ENCODE measurements at regions not wholly inside any gene's neighbourhood (a gene's known extent, or its start where the extent isn't known, plus 50 kb on each side); places are given as distances from the start of the nearest gene placed in this dataset.
"Not testable (repeated sequence)": the region's sequence is repeated elsewhere in the genome, so short reads cannot be mapped to it uniquely, and the experiment has no call there.

DNA sequence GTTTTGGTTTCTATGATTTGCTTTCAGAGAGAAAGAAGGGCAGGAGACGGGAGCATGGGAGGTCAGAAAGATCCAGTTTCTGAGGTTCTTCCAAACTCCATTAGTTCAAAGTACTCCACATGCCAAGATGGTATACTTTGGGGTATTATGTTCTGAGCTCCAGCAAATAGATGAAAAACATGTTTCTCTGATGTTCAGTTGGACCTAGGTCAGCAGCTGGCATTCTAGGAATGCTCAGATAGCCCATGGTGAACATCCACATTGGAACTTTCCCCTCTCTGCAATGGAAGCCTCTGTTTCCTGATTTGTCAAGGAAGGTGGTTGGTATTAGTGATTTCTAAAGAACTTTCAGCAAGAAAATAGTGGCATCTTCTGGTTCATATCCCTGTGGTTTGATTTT is 257.5 kb downstream of the KTN1 start:
- in situ Hi-C loops (cut with HindIII; ENCODE audit: low pct_unique_long_range_greater_than_20kb, low sequenced_read_pairs), result no loop called here
- no peak for DNase-seq (ENCODE audit: low read depth)

DNA sequence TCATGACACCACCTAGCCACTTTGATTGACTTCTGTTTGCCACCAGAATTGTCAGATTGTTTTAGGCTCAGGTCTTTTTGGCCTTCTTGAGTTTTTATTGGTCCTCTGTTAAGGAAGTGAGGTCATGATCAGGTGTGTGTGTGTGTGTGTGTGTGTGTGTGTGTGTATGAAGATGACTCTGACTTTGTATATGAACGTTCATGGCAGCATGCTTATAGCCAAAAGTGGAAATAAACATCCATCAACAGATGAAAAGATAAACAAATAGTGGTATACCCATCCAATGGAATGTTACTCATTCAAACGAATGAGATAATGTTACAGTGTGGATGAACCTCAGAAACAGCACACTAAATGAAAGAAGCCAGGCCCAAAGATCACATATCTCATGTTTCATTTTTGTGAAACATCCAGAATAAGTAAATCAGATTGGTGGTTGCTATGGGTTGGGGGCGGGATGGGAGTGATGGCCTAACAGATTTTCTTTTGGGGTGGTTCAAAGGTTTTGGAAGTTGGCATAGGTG is 258.6 kb downstream of the KTN1 start:
- DNase-seq (ENCODE audit: low read depth), result no peak
- in situ Hi-C loops (cut with HindIII; ENCODE audit: low pct_unique_long_range_greater_than_20kb, low sequenced_read_pairs), result no loop called here

DNA sequence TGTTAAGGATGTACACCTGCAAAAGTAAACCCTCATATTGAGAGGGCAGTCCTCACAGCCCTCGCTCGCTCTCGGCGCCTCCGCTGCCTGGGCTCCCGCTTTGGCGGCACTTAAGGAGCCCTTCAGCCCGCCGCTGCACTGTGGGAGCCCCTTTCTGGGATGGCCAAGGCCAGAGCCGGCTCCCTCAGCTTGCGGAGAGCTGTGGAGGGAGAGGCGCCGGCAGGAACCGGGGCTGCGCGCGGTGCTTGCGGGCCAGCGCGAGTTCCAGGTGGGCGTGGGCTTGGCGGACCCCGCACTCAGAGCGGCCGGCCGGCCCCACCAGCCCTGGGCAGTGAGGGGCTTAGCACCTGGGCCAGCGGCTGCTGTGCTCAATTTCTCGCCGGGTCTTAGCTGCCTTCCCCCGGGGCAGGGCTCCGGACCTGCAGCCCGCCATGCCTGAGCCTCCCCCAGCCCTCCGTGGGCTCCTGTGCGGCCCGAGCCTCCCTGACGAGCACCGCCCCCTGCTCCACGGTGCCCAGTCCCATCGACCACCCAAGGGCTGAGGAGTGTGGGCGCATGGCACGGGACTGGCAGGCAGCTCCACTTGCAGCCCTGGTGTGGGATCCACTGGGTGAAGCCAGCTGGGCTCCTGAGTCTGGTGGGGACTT is 259.4 kb downstream of the KTN1 start:
- in situ Hi-C loops (cut with HindIII; ENCODE audit: low pct_unique_long_range_greater_than_20kb, low sequenced_read_pairs); DNase-seq (ENCODE audit: low read depth): not testable (repeated sequence)

DNA sequence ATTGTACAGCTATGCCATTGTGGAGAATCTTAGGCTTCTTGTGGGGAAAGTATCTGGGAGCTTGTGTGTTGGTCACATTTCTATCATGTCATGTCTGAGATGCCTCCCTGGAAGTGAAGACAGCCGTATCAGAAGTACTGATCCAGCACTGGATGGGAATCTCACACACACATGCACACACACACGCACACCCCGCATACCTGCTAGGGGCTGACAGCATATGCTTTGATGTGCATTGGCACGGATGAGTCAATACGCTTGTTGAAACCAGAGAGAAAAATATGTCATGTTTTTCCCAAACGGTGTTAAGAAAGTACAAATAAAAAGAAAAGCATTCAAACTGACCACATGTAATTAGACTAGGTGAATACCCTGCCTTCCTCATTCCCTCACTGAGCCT is 260.8 kb downstream of the KTN1 start:
- in situ Hi-C loops (cut with HindIII; ENCODE audit: low pct_unique_long_range_greater_than_20kb, low sequenced_read_pairs), result no loop called here
- no peak for DNase-seq (ENCODE audit: low read depth)

DNA sequence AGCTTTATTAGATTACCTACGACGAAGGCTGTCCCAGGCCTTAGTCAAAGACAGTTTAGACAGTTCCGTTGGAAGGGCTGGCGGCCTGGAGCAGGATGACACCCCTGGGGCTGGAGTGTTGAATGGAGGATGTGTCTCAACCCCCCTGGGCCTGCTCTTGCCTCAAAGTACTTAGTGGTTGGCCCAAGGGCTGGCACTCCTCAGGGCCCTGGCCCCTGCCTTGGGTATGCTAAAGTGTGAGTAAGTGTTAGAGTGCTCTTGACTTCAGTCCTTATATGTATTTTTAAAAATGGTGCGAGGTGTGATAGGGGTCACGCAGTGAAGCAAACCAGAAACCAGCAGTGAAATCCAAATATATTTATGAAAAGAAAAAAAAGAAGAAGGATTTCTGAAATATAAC is 261.6 kb downstream of the KTN1 start:
- in situ Hi-C loops (cut with HindIII; ENCODE audit: low pct_unique_long_range_greater_than_20kb, low sequenced_read_pairs), result no loop called here
- DNase-seq (ENCODE audit: low read depth), result no peak

DNA sequence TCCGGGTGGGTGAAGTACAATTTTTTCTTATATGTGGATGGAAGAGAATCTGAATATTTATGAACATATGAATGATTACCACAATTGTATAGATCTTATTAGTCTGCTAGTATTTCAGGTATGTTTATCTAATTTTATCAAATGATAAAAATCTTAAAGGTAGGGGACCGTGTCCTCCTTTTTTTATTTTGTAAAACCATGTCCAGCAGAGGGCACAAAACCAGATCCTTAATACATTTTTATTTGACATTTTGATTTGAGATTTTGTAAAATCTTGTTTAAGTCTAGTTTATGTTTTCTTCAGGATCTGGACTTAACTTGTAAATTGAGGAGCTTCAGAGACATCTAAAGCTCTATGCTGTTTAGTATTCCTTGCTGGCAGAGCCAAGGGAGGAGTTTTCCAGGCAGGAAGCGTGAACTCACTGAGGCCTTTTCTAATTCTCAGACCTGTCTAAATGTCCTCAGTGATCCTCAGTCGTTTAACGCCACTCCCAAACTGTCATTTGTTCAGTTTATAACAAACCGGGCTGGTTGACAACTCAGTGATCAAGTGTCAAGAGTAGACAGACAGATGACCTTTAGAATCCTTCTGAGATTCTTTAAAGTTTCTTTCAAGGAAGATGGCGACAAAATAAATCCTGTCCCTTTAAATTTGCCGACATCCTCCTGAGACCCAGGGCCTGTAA is 263.9 kb downstream of the KTN1 start:
- no peak for DNase-seq (ENCODE audit: low read depth)
- in situ Hi-C loops (cut with HindIII; ENCODE audit: low pct_unique_long_range_greater_than_20kb, low sequenced_read_pairs), result no loop called here

DNA sequence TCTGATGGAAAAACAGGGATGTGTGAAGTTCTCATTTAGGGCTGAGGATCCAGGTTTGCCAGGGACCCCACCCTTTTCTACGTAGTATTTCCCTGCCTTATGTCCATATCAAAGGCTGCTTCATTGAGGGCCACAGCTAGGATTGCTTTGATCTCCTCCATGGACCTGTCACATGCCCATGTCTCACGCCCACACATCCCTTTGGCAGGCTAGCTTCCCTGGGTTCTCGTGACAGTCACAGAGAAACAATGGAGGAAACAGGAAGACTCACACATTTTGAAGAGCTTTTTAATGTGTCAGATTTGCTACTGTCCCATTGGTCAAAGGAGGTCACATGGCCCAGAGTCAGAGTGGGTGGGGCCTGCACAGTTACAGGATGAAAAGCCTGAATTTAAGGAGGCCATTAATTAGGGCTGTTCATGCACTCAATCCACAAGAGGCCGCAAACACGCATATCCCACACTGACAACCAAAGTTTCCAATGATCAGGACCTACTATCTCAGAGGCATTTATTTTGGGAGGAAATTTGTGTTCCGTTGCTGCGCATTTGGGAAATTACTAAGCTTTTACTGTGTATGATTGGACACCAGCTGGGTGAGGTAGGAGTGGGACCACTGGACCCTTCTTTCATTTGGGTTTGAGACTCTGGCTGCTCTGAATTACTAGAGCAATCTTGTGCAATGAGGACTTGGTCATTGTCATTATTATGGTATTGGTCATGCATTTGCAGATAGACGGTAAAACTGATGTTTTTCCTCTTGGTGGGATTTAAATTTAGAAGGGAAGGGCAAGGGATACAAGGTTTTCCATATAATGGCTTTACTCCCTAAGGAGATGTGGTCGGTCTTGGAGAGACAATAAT is 266.2 kb downstream of the KTN1 start:
- no peak for DNase-seq (ENCODE audit: low read depth)
- in situ Hi-C loops (cut with HindIII; ENCODE audit: low pct_unique_long_range_greater_than_20kb, low sequenced_read_pairs), result no loop called here

DNA sequence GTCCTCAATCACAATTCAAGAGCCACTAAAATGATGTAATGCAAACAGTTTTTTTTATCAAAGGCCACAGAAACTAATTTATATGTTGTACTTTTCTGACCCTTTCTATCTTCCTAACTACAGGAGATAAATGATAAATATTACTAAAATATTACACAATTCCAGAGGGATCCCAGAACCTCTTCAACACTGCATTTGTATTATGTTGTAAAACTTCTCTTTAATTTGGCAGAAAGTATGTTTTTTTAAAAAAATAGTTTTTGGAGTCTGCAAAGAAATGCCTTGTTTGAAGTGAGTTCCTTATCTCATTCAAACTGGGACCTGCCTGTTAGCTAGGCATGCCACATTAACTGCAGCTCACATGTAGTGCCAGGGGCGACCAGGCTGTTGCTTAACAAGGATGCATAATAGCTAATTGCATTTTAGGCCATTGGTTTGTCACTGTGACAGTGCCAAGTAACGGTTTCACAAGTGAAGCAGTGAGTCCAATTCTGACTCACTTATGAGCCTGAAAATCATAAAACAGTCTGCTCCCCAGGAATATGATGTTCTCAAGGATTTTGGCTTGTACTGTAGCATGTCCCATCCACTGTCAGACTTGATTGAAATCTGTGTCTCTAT is 266.9 kb downstream of the KTN1 start:
- DNase-seq (ENCODE audit: low read depth), result no peak
- in situ Hi-C loops (cut with HindIII; ENCODE audit: low pct_unique_long_range_greater_than_20kb, low sequenced_read_pairs), result no loop called here

DNA sequence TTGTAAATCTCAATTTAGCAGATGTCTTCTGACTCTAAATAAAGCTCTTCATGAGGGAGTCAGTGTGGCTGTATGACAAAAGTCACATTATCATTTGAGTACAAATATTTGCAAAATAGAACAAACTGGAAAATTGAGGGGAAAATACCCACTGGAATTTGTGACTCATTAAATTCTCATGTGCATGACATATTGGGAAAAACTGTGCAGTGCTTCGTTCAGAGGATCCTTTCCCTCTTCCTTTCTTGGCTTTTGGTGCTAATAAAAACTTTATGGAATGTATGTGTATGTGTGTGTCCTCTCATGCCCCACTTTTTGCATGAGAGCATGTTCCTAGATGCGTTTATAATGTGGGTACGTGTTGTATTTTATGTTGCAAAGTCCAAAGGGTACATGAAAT is 267.8 kb downstream of the KTN1 start:
- DNase-seq (ENCODE audit: low read depth), result no peak
- in situ Hi-C loops (cut with HindIII; ENCODE audit: low pct_unique_long_range_greater_than_20kb, low sequenced_read_pairs), result no loop called here

DNA sequence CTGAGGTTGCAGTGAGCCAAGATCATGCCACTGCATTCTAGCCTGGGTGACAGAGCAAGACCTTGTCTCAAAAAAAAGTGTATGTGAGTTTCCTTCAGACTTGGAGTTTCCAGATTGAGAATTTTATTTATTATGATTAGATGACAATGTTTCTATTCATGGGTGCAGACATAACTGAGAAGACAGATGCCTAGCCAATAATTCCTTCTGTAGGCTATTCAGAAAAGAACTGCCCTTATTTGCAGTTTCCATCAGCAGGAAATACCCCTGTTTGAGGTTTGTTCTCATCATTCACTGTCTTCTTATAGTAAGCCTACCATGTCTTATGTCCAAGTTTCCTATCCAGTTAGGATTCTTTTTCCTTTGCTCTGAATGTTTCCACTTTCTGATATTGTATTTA is 269.0 kb downstream of the KTN1 start:
- DNase-seq (ENCODE audit: low read depth), result no peak
- in situ Hi-C loops (cut with HindIII; ENCODE audit: low pct_unique_long_range_greater_than_20kb, low sequenced_read_pairs), result no loop called here

DNA sequence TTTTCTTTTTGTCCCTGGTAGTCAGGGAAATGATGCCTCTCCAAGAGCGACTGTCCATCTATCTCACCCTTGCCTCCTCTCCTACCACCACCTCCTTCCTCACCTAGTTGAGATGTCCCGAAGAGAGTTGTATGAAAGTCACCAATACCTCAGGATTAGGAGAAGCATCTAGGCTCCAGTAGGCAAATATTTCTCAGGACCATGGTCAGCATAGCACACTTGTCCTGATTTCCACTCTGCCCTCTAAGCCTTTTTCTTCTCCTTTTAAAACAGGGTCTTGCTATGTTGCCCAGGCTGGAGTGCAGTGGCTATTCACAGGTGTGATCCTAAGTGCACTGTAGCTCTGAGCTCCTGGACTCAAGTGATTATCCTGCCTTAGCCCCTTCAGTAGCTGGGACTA is 268.4 kb upstream of the PELI2 start:
- DNase-seq (ENCODE audit: low read depth), result no peak
- in situ Hi-C loops (cut with HindIII; ENCODE audit: low pct_unique_long_range_greater_than_20kb, low sequenced_read_pairs), result no loop called here

DNA sequence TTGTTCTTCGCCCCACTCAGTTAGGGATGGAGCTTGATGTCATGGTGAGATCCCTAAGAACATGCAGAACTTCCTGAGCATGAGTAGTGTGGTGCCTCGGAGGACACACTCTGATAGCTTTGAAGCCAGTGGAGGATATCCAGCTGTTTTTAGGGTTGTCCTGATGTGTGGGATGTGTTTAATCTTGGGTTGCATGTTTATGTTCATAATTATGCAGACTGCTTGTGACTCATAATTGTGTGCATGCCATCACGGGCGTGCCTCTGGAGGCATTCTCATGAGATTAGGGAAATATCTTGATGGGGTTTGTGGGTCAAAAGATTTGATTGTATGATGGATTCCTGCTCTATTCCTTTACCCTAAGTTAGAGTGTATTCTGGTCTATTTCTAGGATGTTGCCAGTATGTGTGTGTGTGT is 267.4 kb upstream of the PELI2 start:
- DNase-seq (ENCODE audit: low read depth), result no peak
- in situ Hi-C loops (cut with HindIII; ENCODE audit: low pct_unique_long_range_greater_than_20kb, low sequenced_read_pairs), result no loop called here

DNA sequence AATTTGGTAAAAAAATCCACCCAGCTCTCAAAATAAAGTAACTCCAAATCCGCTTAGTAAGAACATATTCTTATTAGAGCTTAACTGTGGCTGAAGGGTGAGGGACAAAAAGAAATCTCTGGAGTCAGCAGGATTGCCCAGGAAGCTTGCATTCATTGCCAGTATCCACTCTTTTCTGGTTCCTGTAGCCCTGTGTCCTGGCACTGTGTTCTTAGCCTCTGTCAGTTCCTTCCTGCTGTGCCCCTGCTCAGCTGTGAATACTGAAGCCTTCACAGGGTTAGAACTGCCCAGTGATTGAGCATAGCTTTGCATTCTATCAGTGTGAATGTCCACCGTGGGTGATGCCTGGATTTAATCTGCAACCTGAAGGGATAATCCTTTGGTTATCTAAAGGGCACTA is 266.9 kb upstream of the PELI2 start:
- in situ Hi-C loops (cut with HindIII; ENCODE audit: low pct_unique_long_range_greater_than_20kb, low sequenced_read_pairs), result no loop called here
- DNase-seq (ENCODE audit: low read depth), result no peak

DNA sequence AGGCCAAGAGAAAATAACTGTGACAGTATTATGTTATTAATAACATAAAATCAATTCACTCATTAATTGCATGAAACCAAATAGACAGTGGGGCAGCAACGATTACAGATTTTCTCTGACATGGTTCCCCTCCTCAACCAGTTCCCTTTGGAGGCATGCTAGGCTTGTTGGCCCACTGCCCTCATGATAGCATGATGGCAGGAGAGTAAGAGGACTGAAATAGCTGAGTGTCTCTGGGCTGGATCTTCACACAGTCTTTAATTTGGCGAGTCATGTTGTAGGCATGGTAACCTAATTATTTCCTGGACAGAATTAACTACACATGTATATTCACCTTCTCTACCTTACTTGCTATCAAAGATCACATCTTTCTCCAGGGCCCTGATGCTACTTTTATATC is 266.2 kb upstream of the PELI2 start:
- in situ Hi-C loops (cut with HindIII; ENCODE audit: low pct_unique_long_range_greater_than_20kb, low sequenced_read_pairs), result no loop called here
- DNase-seq (ENCODE audit: low read depth), result no peak

DNA sequence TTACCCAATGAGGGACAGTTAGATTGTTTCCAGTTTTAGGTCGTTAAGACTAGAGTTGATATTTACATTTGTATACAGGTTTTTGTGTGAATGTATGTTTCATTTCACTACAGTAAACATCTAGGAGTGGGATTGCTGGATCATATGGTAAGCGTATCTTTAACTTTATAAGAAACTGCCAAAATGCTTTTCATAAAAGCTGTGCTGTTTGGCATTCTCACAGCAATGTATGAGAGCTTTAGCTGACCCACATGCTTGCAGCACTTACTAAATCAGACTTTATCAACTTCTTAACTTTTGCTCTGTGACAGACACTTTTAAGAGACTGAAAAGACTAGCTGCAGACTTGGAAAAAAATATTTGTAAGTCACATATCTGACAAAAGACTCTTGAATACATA is 262.5 kb upstream of the PELI2 start:
- no peak for DNase-seq (ENCODE audit: low read depth)
- in situ Hi-C loops (cut with HindIII; ENCODE audit: low pct_unique_long_range_greater_than_20kb, low sequenced_read_pairs), result no loop called here

DNA sequence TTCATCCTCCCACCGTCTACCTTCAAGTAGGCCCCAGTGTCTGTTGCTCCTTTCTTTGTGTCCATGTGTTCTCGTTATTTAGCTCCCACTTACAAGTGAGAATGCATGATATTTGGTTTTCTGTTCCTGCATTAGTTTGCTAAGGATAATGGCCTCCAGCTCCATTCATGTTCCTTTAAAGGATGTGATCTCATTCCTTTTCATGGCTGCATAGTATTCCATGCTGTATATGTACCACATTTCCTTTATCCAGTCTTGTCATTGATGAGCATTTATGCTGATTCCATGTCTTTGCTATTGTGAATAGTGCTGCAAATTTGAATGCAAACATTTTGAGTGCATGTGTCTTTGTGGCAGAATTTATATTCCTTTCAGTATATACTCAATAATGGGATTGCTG is 259.6 kb upstream of the PELI2 start:
- DNase-seq (ENCODE audit: low read depth), result no peak
- in situ Hi-C loops (cut with HindIII; ENCODE audit: low pct_unique_long_range_greater_than_20kb, low sequenced_read_pairs), result no loop called here

DNA sequence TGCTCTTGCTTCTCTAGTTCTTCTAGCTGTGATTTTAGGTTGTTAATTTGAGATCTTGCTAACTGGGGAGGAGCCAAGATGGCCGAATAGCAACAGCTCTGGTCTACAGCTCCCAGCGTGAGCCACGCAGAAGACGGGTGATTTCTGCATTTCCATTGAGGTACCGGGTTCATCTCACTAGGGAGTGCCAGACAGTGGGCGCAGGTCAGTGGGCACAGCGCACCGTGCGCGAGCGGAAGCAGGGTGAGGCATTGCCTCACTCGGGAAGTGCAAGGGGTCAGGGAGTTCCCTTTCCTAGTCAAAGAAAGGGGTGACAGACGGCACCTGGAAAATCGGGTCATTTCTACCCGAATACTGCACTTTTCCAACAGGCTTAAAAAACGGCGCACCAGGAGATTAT is 256.6 kb upstream of the PELI2 start:
- in situ Hi-C loops (cut with HindIII; ENCODE audit: low pct_unique_long_range_greater_than_20kb, low sequenced_read_pairs); DNase-seq (ENCODE audit: low read depth): not testable (repeated sequence)

DNA sequence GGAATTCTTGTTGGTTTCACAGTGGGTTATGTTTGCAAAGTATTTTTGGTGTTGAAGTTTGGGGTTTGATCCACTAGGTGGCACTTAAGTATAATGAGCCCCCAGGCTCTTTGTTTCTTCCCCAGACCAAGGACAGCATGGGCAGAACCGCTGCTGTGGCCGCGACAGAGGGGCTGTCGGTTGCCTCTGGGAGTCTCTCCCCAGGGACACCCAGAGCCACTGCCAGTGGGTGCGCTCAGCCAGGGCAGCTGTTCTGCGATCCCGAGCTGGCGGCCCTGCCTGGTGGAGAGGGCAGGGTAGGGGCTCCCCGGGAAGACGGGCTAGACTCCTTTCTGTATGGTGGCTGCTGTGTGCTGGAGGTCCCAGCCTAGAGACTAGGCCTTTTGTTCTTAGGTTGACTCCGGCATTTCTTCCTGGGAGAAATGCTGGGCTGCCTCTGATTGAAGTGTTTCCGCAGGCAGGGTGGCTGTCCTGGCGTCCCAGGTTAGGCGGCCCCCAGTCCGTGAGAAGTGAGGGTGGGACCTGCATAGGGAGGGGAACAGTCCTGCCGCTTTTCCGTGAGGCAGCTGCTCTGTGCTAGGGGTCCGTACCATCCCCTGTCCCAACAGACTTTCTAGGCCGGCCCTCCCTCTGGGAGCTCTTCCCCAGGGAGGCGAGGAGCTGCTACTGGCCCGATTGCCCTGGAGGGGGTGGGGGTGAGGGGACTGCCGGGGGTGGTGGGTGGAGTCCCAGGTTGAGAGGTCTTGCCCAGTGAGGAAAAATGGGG is 253.1 kb upstream of the PELI2 start:
- in situ Hi-C loops (cut with HindIII; ENCODE audit: low pct_unique_long_range_greater_than_20kb, low sequenced_read_pairs), result no loop called here
- DNase-seq (ENCODE audit: low read depth), result no peak
